Naive thymus-derived CD4-positive, alpha-beta T cell (primary cell): ENCODE measurements at regions not wholly inside any gene's neighbourhood (a gene's known extent, or its start where the extent isn't known, plus 50 kb on each side); places are given as distances from the start of the nearest gene placed in this dataset.

Experiments
- ATAC-seq: fragments of 150-1000 bp; cut with Tn5 transposase; 2 replicates; pipeline ENCODE4 v1.10.0; 2021; ENCODE audit warnings: mild to moderate bottlenecking, moderate library complexity
- CTCF ChIA-PET: fragments of 350-600 bp; sonication (Branson Sonifier 250); formaldehyde crosslinking; loops from one replicate; lab custom pipeline; 2021; ENCODE audit warnings: antibody characterized with exemption; lab: Charles Lee
- POLR2A ChIA-PET: fragments of 350-600 bp; sonication (Branson Sonifier 250); formaldehyde crosslinking; loops from one replicate; lab custom pipeline; 2021; ENCODE audit warnings: antibody characterized with exemption, inconsistent platforms; lab: Charles Lee
- DNase-seq, 9 donors: peaks; one replicate each; pipeline versions ENCODE4 v3.0.0 to v3.0.0-alpha.2; 2020 to 2022; ENCODE audit warnings: mixed read lengths in 1 of 9
- H3K27ac ChIP-seq: one replicate; pipeline ENCODE4 v1.7.0; 2013; ENCODE audit warnings: mild to moderate bottlenecking, low read depth, low read length, moderate library complexity
- H3K27me3 ChIP-seq, 2 donors: one replicate each; pipeline ENCODE4 v1.7.0; 2013; ENCODE audit warnings: low read length in 2 of 2, mild to moderate bottlenecking in 2 of 2, moderate library complexity in 2 of 2; ENCODE audit not compliant: control insufficient read depth in 2 of 2, insufficient read depth in 2 of 2
- H3K36me3 ChIP-seq, 3 experiments: 1 replicate in 2 of 3; 2 replicates in 1 of 3; pipeline ENCODE4 v1.7.0; 2013; ENCODE audit warnings: low read length in 3 of 3, mild to moderate bottlenecking in 3 of 3, moderate library complexity in 1 of 3; ENCODE audit not compliant: insufficient read depth in 3 of 3, control insufficient read depth in 2 of 3
- H3K4me1 ChIP-seq, 2 donors: one replicate each; pipeline ENCODE4 v1.7.0; 2013; ENCODE audit warnings: low read length in 2 of 2, mild to moderate bottlenecking in 2 of 2, moderate library complexity in 1 of 2; ENCODE audit not compliant: control insufficient read depth in 2 of 2, insufficient read depth in 2 of 2
- H3K4me3 ChIP-seq: 2 replicates; pipeline ENCODE4 v1.7.0; 2013; ENCODE audit warnings: mild to moderate bottlenecking, low read length
- H3K9me3 ChIP-seq, 3 experiments: 1 replicate in 2 of 3; 2 replicates in 1 of 3; pipeline ENCODE4 v1.7.0; 2013; ENCODE audit warnings: low read length in 3 of 3; ENCODE audit not compliant: control insufficient read depth in 2 of 3
- H3K27ac Mint-ChIP-seq, 9 donors: one replicate each; pipeline ENCODE4 v1.8.0; 2020 to 2022; ENCODE audit warnings: mixed read lengths in 9 of 9, mild to moderate bottlenecking in 8 of 9, moderate library complexity in 5 of 9, inconsistent platforms in 2 of 9
- H3K27me3 Mint-ChIP-seq, 5 donors: one replicate each; pipeline ENCODE4 v1.8.0; 2021 to 2022; ENCODE audit warnings: mixed read lengths in 5 of 5, mild to moderate bottlenecking in 1 of 5
- H3K36me3 Mint-ChIP-seq, 5 donors: one replicate each; pipeline ENCODE4 v1.8.0; 2020 to 2022; ENCODE audit warnings: mixed read lengths in 5 of 5, mild to moderate bottlenecking in 3 of 5, inconsistent platforms in 1 of 5
- H3K4me1 Mint-ChIP-seq, 7 donors: one replicate each; pipeline ENCODE4 v1.8.0; 2020 to 2022; ENCODE audit warnings: mixed read lengths in 7 of 7, mild to moderate bottlenecking in 3 of 7, inconsistent platforms in 1 of 7
- H3K4me3 Mint-ChIP-seq, 10 donors: one replicate each; pipeline ENCODE4 v1.8.0; 2020 to 2022; ENCODE audit warnings: mild to moderate bottlenecking in 10 of 10, mixed read lengths in 10 of 10, moderate library complexity in 6 of 10, inconsistent platforms in 2 of 10
- H3K9me3 Mint-ChIP-seq, 11 donors: one replicate each; pipeline ENCODE4 v1.8.0; 2020 to 2022; ENCODE audit warnings: mixed read lengths in 11 of 11, mild to moderate bottlenecking in 4 of 11, inconsistent platforms in 1 of 11, moderate library complexity in 1 of 11
- intact Hi-C, 2 donors: fragments of 100-400 bp; cut with micrococcal nuclease; formaldehyde crosslinking; loops; one replicate each; pipeline ENCODE4 v1.15.1; 2023

- Histone ChIP-seq H3K27me3 (no peaks in the 10 kb centered on the region), H3K27ac (no peak overlapping the region), H3K36me3 (no peaks in the 10 kb centered on the region), H3K9me3 (no peaks in the 10 kb centered on the region), H3K4me3 (no peak overlapping the region), H3K4me1 (no peaks in the 10 kb centered on the region)
- ChIA-PET CTCF (no interaction called here), POLR2A (no interaction called here)
- no peak overlapping the region for H3K4me3 Mint-ChIP-seq
- no peak overlapping the region for H3K27ac Mint-ChIP-seq
- no peaks in the 10 kb centered on the region for H3K4me1 Mint-ChIP-seq
- no peak for ATAC-seq
- intact Hi-C loops = no loop called here
- no peak for DNase-seq
- H3K36me3 Mint-ChIP-seq = peaks cover 0 to 3% (median 0%) of the 10 kb centered on the region in 5 donors
- peaks cover 0 to 12% (median 4%) of the 10 kb centered on the region in 11 donors for H3K9me3 Mint-ChIP-seq
- H3K27me3 Mint-ChIP-seq = peaks cover 0 to 14% (median 5%) of the 10 kb centered on the region in 5 donors
Measured at GRCh38 chr6:12417191-12417590, 127.0 kb downstream of the EDN1 start.

- Mint-ChIP-seq H3K9me3 (peaks cover 0 to 12% (median 4%) of the 10 kb centered on the region in 11 donors), H3K4me1 (no peaks in the 10 kb centered on the region), H3K4me3 (no peak overlapping the region), H3K36me3 (peaks cover 0 to 3% (median 0%) of the 10 kb centered on the region in 5 donors), H3K27ac (no peak overlapping the region), H3K27me3 (peaks cover 4 to 14% (median 7%) of the 10 kb centered on the region in 5 donors)
- no peaks in the 10 kb centered on the region for H3K27me3 ChIP-seq
- H3K4me1 ChIP-seq = no peaks in the 10 kb centered on the region
- no peak for ATAC-seq
- no peak overlapping the region for H3K4me3 ChIP-seq
- no peaks in the 10 kb centered on the region for H3K36me3 ChIP-seq
- CTCF ChIA-PET = no interaction called here
- H3K9me3 ChIP-seq = no peaks in the 10 kb centered on the region
- POLR2A ChIA-PET = no interaction called here
- intact Hi-C loops = no loop called here
- H3K27ac ChIP-seq = no peak overlapping the region
- no peak for DNase-seq
Measured at GRCh38 chr6:12418946-12419345, 128.8 kb downstream of the EDN1 start.

- Mint-ChIP-seq H3K36me3 (peaks cover 0 to 3% (median 0%) of the 10 kb centered on the region in 5 donors), H3K4me1 (no peaks in the 10 kb centered on the region), H3K9me3 (peaks cover 0 to 12% (median 4%) of the 10 kb centered on the region in 11 donors), H3K4me3 (no peak overlapping the region), H3K27ac (no peak overlapping the region), H3K27me3 (peaks cover 4 to 15% (median 5%) of the 10 kb centered on the region in 5 donors)
- POLR2A ChIA-PET = no interaction called here
- Histone ChIP-seq H3K4me3 (no peak overlapping the region), H3K27me3 (no peaks in the 10 kb centered on the region), H3K27ac (no peak overlapping the region), H3K36me3 (no peaks in the 10 kb centered on the region), H3K4me1 (no peaks in the 10 kb centered on the region), H3K9me3 (no peaks in the 10 kb centered on the region)
- CTCF ChIA-PET = no interaction called here
- intact Hi-C loops = no loop called here
- DNase-seq (no peak), ATAC-seq (no peak)
Measured at GRCh38 chr6:12419631-12420272, 129.6 kb downstream of the EDN1 start.

- H3K36me3 ChIP-seq = no peaks in the 10 kb centered on the region
- H3K36me3 Mint-ChIP-seq = peaks cover 0 to 3% (median 0%) of the 10 kb centered on the region in 5 donors
- intact Hi-C loops = no loop called here
- H3K27ac ChIP-seq = no peak overlapping the region
- no peak overlapping the region for H3K27ac Mint-ChIP-seq
- H3K27me3 ChIP-seq = no peaks in the 10 kb centered on the region
- H3K9me3 Mint-ChIP-seq = peaks cover 0 to 12% (median 4%) of the 10 kb centered on the region in 11 donors
- H3K4me3 Mint-ChIP-seq = no peak overlapping the region
- H3K27me3 Mint-ChIP-seq = peaks cover 4 to 15% (median 5%) of the 10 kb centered on the region in 5 donors
- ATAC-seq (no peak), DNase-seq (no peak)
- ChIA-PET POLR2A (no interaction called here), CTCF (no interaction called here)
- H3K4me1 Mint-ChIP-seq = no peaks in the 10 kb centered on the region
- no peak overlapping the region for H3K4me3 ChIP-seq
- H3K4me1 ChIP-seq = no peaks in the 10 kb centered on the region
- no peaks in the 10 kb centered on the region for H3K9me3 ChIP-seq
Measured at GRCh38 chr6:12420626-12421025, 130.5 kb downstream of the EDN1 start.

GRCh38 chr6:12421596-12421995 lies 131.4 kb downstream of the EDN1 start:
- Histone ChIP-seq H3K4me3 (no peak overlapping the region), H3K36me3 (no peaks in the 10 kb centered on the region), H3K4me1 (no peaks in the 10 kb centered on the region), H3K9me3 (no peaks in the 10 kb centered on the region), H3K27me3 (no peaks in the 10 kb centered on the region), H3K27ac (no peak overlapping the region)
- H3K27me3 Mint-ChIP-seq = peaks cover 4 to 15% (median 5%) of the 10 kb centered on the region in 5 donors
- no peaks in the 10 kb centered on the region for H3K4me1 Mint-ChIP-seq
- H3K27ac Mint-ChIP-seq = no peak overlapping the region
- CTCF ChIA-PET = no interaction called here
- intact Hi-C loops = no loop called here
- no peak overlapping the region for H3K4me3 Mint-ChIP-seq
- POLR2A ChIA-PET = no interaction called here
- no peak for ATAC-seq
- no peak for DNase-seq
- H3K36me3 Mint-ChIP-seq = peaks cover 0 to 3% (median 0%) of the 10 kb centered on the region in 5 donors
- H3K9me3 Mint-ChIP-seq = peaks cover 0 to 12% (median 4%) of the 10 kb centered on the region in 11 donors

- H3K27ac Mint-ChIP-seq = no peak overlapping the region
- H3K9me3 ChIP-seq = no peaks in the 10 kb centered on the region
- DNase-seq = no peak
- peaks cover 0 to 15% (median 5%) of the 10 kb centered on the region in 5 donors for H3K27me3 Mint-ChIP-seq
- peaks cover 0 to 3% (median 0%) of the 10 kb centered on the region in 5 donors for H3K36me3 Mint-ChIP-seq
- POLR2A ChIA-PET = no interaction called here
- H3K4me1 ChIP-seq = no peaks in the 10 kb centered on the region
- no peaks in the 10 kb centered on the region for H3K4me1 Mint-ChIP-seq
- H3K36me3 ChIP-seq = no peaks in the 10 kb centered on the region
- H3K4me3 ChIP-seq = no peak overlapping the region
- CTCF ChIA-PET = no interaction called here
- peaks cover 0 to 12% (median 4%) of the 10 kb centered on the region in 11 donors for H3K9me3 Mint-ChIP-seq
- intact Hi-C loops = no loop called here
- ATAC-seq = no peak
- H3K27me3 ChIP-seq = no peaks in the 10 kb centered on the region
- no peak overlapping the region for H3K4me3 Mint-ChIP-seq
- H3K27ac ChIP-seq = no peak overlapping the region
Measured at GRCh38 chr6:12422848-12423247, 132.7 kb downstream of the EDN1 start.

GRCh38 chr6:12423832-12424231 lies 133.7 kb downstream of the EDN1 start:
- Histone ChIP-seq H3K36me3 (no peaks in the 10 kb centered on the region), H3K9me3 (no peaks in the 10 kb centered on the region), H3K27me3 (no peaks in the 10 kb centered on the region), H3K4me3 (no peak overlapping the region), H3K4me1 (no peaks in the 10 kb centered on the region), H3K27ac (no peak overlapping the region)
- H3K36me3 Mint-ChIP-seq = no peaks in the 10 kb centered on the region
- no peak for DNase-seq
- ChIA-PET POLR2A (no interaction called here), CTCF (no interaction called here)
- no peak overlapping the region for H3K4me3 Mint-ChIP-seq
- peaks cover 0 to 14% (median 7%) of the 10 kb centered on the region in 5 donors for H3K27me3 Mint-ChIP-seq
- no peak for ATAC-seq
- intact Hi-C loops = no loop called here
- no peak overlapping the region for H3K27ac Mint-ChIP-seq
- H3K9me3 Mint-ChIP-seq = peaks cover 0 to 6% (median 3%) of the 10 kb centered on the region in 11 donors
- H3K4me1 Mint-ChIP-seq = no peaks in the 10 kb centered on the region
